ENCODE measurements at regions not wholly inside any gene's neighbourhood (a gene's known extent, or its start where the extent isn't known, plus 50 kb on each side); places are given as distances from the start of the nearest gene placed in this dataset.

DNA sequence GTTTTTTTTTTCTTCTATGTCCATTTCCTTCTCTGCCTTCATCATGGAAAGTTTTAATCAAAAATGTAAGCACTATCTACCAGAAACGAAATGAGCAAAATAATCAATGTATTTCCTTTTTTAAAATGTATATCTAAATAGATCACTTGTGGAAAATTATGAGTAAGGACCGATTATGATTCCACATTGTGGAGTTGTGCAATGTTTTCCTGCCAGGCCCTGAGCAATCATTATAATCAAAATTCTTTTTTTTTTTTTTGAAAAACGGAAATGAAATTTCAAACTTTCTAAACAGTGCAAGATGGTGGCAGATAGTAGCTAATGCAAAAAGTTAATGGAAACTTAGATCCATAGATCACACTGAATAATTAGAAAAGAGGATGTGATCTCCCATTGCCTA lies 1074.6 kb upstream of the TMEM132C start:
- no peak for FAIRE-seq

DNA sequence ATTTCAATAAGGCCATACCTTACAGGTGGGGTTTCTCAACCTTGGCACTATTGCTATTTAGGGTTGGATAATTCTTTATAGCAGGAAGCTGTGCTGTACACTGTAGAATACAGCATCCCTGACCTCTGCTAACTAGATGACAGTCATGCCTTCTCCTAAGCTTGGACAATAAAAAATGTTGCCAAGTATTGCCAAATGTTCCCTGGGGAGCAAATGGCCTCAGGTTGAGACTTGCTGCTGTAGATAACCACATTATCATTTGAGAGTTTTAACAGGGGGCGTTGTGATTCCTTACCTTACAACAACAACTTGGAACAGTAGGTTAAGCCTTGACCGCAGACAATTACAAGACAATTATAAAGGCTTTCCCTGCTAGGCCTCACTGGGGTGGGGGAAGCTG lies 1073.6 kb upstream of the TMEM132C start:
- FAIRE-seq: no peak

DNA sequence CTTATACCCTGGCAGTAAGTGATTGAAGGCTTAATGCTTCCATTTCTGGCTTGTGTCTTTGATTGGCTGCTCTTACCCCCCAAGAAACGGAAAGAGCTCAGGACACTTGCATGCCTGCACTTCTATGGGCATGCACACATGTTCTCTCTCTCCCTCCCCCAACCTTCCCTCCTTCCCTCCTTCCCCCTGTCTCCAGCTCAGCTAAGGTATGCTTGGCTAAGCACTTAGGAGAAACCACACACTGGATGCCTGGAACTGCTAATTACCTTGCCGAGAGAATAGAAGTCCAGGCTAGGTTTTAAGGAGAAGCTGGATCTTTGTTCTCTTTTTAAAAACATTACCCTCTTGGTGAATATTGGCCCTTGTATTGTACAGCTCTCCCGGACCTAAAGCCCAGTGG lies 1072.8 kb upstream of the TMEM132C start:
- FAIRE-seq: no peak

DNA sequence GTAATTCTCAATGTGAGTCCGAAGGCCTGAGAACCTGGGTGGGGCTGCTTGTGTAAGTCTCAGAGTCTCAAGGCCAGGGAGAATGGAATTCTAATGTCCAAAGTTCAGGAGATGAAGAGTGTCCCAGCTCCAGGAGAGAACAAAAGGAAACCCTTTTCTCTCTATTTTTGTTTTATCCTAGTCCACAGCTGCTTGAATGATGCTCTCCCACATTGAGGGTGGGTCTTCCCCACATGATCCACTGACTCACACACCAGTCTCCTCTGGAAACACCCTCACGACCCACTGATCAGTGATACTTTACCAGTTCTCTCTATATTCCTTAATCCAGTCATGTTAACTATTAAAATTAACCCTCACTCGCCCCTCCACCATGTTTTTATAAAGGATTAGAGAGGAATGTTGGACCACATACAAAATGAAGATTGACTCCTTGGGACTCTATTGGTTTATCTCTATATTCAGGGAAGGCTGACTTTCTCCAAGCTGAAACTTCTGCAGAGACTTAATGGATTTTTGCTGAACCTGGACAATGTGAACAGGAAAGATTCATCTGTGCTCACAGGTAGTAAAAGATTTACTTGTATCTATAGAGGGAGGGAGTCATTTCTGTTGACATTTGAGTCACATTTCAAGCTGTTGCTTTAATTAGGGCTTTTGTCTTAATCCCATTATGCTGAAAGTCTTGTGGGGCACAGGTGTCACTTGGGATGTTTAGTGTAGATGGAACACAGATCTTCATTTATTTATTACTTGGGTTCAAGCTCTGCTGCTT lies 1061.0 kb upstream of the TMEM132C start:
- FAIRE-seq: no peak

DNA sequence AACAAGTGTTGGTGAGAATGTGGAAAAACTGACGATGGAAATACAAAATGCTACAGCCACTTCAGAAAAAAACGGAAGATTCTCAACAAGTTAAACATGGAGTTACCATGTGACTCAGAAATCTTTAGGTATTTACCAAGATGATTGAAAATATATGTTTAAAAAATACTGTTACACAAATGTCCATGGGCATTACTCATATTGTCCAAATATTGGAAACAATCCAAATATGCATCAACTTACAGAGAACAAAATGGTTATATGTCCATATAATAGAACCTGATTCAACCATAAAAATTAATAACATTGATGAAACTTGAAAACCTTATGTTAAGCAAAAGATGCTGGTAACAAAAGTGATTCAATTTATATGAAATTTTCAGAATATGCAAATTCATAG lies 1057.7 kb upstream of the TMEM132C start:
- FAIRE-seq: no peak

DNA sequence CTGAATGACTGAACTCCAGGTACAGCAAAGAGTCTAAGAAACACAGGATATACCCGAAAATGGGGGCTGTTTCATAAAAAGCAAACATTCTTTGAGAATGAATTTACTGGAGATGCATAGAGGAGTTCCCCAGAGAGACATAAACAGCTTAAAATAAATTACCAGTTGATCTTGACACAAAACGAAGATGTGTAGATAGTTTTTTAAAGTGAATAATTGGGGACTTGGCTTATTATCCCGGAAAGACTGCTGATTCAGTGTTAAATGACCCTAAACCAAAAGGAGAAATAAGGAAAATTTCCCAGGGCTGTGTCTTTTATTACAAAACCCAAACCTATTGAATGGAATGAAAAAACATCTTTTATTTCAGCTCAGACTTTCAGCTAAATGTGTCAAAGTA lies 1052.8 kb upstream of the TMEM132C start:
- FAIRE-seq: peak; percentile 33

DNA sequence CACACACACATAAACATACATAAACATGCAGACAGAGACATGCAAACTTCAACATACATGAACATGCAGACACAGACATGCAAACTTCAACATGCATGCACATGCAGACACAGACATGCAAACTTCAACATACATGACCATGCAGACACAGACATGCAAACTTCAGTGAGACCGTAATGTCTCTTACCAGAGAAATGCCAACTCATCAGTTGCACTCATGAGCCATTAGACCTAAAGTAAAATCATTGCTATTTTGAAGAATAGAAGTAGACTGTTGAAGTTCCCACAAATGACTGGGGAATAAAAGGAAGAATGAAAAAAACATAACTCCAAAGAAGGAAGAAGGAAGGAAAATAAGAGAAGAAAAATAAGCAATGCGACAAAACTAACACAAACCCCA lies 1044.0 kb upstream of the TMEM132C start:
- FAIRE-seq: no peak

DNA sequence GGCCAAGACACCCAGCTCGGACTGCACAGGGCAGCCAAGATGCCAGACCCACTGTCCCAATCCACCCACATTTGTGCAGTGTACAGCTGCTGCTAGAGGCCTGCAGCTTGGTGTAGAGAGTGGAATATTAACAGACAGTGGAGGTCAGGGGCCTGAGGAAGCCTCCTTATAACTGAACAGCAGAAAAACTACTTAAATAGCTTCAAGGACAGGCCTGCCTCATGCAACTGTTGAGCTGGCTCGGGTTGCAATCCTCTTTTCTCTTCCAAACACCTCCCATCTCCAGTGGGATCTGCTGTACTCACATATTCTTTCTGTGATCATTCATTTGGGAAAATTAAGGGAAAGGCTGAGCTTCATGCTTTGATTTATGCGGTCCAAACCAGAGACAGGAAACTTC lies 1043.2 kb upstream of the TMEM132C start:
- FAIRE-seq: no peak

DNA sequence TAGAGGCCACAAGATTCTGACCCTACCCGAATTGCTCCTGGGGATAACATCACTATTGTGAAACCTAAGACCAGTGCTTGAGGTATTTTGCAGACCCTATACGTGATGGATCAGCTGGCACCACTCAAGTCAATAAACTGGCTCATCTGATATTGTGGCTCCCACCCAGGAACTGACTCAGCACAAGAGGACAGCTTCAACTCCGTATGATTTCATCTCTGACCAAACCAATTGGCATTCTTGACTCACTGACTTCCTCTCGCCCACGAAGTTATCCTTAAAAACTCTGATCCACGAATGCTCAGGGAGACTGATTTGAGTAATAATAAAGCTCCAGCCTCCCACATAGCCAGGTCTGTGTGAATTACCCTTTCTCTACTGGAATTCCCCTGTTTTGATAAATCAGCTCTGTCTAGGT lies 1036.1 kb upstream of the TMEM132C start:
- FAIRE-seq: no peak

DNA sequence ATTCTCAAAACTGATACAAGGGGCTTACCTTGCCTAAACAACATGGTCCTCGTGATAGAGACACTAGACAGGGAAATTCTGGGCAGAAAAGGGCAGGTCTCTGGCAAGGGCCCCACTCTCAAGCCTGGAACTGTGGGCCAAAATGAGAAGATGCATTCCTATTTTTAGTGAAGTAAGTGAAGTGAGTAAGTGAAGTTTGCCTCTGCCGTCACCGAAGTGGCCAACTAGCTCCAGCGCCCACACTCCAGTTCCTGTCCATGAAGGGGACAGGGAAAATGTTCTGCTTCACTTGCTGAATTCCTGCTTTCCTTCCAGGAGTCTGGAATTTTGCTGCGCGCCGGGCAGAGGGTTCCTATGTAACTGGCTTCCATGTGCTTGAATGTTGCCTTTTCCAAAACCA lies 1035.6 kb upstream of the TMEM132C start:
- FAIRE-seq: no peak

DNA sequence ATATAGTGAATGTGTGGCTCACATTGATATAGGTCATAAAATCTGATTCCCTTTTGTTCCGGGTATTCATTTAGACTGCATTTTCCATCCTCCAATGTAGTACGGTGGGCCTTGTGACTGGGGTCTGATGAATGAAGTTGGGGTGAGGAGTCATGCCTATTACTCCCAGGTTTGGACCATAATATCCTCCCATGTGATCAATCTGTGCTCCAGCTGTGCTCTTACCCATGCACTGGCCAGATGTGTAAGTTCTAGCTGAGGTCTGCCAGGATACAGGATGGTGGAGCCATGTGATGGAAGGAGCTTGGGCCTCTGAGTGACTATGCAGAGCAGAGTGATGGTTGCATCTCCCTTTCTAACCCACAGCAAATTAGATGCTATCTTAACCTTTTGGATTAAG lies 1034.0 kb upstream of the TMEM132C start:
- FAIRE-seq: no peak

DNA sequence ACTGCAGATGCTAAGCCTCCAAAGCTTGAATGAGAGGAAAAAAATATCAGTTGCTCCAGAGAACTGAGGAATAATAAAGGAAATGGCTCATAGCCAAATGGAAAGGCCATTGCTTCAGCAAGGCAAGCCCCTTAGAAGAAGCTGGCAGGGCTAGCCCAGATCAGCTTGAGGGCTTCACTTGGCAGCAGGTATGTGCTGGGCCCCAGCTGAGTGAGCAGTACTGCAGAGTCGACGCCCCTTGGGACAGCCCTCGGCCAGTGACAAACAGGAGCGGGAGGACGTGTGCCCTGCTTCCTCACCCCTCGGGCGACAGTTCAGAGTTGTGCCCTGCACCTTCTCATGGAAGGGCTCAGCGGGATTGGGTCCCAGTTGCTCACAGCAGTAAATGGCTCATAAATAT lies 1031.2 kb upstream of the TMEM132C start:
- FAIRE-seq: no peak

DNA sequence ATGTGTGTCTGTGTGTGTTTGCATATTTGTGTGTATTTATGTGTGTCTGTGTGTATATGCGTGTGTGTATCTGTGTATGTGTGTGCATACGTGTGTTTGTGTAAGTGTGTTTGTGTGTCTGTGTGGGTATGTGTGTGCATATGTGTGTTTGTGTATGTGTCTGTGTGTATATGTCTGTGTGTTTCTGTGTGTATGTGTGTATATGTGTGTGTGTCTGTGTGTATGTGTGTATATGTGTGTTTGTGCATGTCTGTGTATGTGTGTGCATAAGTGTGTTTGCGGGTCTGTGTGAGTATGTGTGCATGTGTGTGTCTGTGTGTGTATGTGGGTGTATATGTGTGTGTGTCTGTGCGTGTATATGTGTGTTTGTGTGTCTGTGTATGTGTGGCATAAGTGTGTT lies 1030.5 kb upstream of the TMEM132C start:
- no peak for FAIRE-seq

DNA sequence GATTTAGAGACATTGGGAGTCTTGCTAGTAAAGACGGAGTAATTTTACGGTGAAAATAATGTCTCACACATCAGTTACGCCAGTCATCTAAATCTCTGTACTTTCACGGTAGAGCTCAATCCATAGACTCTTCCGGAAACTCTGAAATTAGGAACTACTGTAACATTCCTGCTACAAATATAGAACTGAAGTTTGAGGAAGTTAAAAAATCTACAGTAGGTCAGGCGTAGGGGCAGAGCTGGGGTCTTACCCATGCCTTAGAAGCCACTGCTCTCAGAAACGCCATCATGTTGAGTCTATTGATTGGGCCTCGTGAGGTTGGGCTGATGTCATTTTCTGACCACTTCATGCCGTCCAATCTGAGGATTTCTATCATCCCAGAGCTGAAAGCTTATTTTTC lies 1029.8 kb upstream of the TMEM132C start:
- FAIRE-seq: no peak

DNA sequence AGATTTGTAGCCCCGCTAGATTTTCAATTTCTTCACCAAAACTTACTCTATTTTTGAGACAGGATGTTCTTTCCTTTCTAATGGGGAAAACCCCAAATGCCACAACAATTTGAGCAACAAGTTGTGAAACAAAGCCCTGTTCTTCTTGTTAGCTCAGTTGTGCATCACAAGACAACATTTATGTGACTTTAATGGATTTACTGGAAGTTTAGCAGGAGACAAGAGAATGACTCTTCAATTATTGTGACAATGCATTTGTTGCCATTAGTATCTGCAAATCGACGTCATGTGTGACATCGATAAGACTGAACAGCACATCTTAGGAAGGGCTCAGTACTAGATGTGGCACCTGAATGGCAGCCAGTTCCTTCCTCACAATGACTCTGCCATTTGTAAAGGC lies 1028.9 kb upstream of the TMEM132C start:
- FAIRE-seq: no peak

DNA sequence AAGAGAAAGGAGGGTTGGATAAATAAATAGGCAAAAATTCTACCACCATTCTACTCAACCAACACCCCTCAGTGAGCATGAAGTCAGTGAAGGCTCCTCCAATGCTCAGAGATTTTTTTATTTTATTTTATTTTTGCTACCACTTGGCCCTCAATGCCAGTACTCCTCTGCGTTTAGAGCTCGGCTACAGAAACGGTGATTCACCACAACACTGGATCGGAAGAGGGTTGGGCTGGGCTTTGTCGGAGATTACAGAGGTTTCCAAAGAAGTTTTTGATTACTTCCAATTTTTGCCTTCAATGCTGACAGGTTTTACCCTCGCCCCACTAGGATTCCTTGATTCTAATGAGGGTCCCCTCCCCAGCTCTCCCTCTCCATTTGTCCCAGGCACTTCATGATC lies 1027.2 kb upstream of the TMEM132C start:
- no peak for FAIRE-seq

DNA sequence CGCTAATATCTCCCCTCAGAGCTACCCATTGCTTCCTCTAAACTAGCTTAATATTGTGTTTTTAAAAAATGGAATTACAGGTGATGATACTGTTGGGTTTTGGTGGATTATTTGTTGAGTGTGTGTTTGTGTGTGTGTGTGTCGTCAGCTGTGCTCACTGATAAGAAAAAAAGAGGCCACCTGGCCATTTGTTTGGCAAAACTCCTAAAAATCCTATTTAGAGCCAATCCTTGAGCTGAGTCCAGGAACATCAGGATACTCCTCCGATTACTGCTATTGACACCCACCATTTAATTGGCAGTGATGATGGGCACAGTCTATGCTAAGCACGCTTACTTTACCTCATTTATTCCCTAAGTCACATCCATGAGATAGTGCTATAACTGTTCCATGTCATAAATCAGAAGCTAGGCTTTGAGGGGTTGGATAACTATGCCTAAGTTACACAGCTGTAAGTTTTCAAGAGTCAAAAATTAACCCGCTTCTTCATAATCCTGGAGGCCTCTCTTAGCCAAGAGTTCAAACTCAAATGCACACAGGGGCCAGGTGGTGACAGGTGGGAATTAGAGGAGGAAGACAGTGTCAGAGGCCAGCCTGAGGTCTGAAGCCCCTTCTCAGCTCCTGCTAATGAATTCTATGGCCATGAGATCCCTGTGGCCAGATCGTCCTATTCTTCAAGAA lies 1026.6 kb upstream of the TMEM132C start:
- FAIRE-seq: no peak

DNA sequence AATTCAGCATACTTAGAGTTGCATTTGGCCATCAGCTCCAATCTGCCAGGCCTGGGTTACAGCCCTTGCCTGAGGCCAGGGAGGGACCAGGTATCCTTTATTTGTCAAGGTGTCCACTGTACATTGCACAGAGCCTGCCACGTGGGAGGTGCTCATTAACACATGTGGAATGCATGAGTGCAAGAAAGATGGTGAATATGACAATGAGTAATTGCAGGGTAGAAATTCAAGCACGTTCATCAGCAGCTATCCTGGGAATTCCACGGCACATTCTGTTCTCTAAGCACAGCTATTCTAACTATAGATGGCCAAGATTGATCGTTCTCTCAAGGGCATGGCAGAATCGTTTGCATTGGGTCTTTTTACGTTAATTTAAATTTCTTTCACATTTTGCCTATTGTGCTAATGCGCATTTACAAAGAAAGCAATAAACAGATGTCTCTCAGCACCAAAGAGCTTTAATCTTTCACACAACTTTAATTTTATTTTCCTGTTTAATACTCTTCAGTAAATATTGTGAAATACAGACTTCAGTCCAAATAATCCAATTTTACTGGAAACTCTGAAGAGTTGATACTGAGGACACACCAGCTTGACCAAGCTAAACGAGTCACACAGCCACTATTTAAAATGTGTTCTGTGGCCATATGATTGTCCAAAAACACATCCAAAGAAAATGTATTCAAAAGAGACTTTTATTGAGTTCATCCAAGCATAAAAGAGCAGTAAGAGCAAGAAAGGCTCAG lies 1025.7 kb upstream of the TMEM132C start:
- no peak for FAIRE-seq

DNA sequence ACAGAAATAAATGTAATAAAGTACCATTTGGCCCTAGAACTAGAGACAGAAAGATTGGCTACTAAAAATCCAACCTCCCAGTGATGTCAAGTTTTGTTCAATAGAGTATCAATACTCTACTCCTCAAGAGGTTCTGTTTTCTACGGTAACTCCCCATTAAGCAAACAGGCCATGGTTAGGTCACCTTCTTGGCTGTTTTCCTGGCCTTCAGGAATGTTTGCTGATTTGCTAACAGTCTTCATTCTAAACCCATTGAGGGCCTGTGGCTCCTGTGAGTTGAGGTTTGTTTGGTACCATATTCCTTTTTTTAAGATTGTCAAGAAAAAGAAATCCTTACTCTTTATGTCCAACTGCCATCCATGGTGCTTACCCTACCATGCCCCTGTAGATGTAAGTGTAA lies 1022.0 kb upstream of the TMEM132C start:
- no peak for FAIRE-seq

DNA sequence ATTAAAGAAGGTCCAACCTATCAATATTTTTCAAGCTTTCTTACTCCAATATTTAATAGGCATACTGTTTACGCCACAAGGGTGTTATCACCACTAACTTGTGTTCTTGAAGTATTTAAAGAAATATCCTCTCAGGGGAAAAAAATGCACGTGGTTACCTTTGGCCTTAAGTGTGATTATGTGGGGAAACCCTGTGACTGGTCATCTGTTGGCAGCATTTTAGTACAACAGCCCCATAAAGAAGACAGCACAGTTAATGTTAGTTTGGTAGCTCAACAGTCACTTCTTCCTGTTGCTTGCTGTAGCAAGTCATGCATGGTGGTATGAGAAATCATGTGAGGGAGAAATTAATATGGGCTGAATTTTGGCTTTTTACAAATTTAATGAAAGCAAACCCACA lies 1021.5 kb upstream of the TMEM132C start:
- FAIRE-seq: no peak

DNA sequence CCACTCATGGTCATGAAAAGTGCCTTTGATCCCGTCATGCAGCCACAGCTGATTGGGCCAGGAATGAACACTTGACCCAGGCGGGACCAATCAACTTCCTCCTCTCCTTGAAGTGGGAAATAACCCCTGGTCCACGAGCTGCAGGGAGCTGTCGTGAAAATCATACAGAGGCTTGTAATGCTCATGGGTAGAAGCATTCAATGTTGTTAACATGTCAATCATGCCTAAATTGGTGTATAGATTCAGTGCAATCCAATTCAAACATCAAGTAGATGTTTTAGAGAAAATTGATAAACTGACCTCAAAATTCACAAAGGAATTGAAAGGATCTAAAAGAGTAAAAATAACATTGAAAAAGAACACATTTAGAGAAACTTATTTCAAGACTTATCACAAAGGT lies 1019.0 kb upstream of the TMEM132C start:
- FAIRE-seq: no peak

DNA sequence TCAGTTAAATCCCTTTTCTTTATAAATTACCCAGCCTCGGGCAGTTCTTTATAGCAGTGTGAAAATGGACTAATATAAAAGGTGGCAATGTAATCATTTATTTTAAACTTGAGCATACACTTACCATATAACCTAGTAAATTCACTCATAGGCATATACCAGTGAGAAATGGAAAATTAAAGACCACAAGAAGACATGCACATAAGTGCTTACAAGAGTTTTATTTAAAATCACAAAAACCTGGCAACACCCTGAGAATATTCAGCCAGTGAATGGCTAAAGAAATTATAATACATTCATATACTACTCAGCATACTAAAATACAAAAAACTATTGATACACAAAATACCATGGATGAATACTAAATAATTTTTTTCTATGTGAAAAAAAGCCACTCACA lies 1017.5 kb upstream of the TMEM132C start:
- FAIRE-seq: no peak

DNA sequence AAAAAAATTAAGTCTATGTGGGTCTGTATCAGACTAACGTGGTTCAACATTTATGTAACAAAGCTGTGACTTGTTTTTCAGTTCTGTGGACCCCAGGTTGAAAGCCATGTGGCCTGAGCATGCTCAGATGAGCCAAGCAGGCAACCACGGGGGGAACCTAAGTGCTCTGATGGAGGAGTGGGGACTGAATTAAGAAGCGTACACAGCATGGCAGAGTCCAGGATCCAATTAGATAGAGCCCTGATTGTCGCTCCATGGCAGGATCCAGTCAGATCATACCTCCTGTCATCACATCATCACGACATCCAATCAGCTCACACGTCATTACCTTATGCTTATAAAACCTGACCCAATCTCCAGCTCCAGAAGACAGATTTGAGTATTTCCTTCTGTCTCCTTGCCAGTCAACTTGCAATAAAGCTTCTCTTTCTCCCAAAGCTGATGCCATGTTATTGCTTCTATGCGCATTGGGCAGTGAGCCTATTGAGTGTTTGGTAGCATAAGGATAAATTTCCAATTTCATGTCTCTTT lies 1013.1 kb upstream of the TMEM132C start:
- FAIRE-seq: no peak

Measured in endometrium (tissue), 2 donors.